GM19025 (cell line): ENCODE measurements at regions not wholly inside any gene's neighbourhood (a gene's known extent, or its start where the extent isn't known, plus 50 kb on each side); places are given as distances from the start of the nearest gene placed in this dataset.

Experiments
- ATAC-seq: cut with Tn5 transposase; IDR thresholded peaks from one replicate; pipeline ENCODE4 v1.9.1; 2021; ENCODE audit warnings: mild to moderate bottlenecking, low read depth, moderate library complexity; ENCODE audit not compliant: unreplicated experiment

DNA sequence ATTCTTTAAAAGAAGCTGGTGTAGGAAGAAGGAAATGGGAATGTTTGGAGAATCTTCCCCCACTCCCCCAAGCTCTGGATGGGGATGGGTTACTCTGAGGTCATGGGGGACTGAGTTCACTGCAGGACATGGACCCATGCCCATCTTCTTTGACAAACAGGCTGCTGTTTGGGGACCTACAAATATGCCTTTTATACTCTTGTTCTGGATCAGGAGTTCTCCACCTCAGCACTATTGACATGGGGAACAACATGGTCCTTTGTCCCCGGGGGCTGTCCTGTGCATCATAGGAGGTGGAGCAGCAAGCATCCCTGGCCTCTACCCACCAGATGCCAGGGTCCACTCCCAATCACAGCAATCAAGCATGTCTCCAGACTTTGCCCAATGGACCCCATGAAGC lies 365.8 kb upstream of the C1orf174 start:
- no peak for ATAC-seq

DNA sequence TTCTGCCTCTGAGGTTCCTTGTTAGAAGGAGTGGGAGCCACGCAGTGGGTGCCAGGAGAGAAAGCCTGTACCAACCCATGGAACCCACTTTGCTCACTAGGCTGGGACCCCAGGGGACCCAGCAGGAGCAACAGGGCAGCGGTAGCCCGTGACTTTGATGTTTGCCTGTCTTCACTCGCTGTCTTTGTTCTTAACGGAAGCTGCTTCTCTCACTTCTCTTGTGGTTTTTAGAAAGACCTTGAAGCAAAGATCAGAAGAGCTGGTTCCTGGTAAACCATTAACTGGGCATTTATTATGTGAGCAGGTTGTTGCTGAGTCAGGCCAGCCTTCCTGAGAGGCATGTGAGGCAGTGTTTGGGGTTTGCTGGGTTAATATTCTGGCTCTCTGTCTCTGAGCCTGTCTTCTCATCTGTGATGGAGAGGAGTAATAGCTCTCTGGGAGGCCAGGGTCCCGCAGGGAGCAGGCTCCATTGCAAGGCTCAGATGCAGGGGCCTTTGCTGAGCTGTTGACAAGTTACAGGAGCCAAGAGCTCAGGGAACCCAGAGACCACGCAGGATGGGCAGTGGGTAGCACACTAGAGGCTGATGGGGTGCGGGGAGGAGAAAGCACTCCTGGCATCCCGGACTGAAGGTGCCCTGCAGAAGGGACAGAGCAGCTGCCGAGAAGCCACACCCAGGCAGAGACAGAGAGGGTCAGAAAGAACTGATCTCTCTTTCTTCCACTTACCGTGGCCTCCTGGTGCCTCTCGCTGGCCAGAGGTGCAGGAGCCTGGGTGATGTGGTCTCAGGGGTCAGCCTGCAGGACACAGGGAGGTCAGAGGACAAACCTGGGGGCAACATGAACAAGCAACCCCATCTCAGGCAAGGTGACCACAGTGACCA lies 367.5 kb upstream of the C1orf174 start:
- peak; percentile 82 for ATAC-seq

DNA sequence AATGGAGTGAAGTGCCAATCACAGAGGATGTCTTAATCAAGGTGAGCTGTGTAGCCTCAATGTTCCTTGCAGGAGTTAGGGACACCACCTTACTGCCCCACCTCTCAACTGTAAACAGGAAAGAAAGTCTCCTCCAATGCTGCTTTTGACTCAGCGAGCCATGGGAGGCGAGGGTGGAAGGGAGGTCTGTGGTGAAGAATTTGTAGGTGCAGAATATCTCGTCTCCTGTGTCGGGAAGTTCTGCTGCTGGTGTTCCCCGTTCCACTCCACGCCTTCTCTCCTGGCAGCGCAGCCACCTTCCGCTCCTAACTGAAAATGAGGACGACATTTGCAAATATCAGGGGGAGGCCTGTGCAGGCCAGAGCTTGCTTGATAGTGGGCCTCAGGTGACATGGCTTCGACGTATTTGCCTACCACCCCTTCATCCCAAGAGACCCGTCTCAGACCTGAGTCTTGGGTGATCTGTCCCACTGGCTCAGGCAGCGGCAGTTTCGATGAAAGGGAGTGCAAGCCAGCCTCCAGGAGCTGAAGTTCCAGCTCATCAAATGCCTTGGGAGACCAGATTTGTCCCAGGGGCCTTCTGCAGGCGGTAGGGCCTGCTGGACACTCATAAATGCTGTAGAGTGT lies 368.3 kb upstream of the C1orf174 start:
- ATAC-seq = no peak

DNA sequence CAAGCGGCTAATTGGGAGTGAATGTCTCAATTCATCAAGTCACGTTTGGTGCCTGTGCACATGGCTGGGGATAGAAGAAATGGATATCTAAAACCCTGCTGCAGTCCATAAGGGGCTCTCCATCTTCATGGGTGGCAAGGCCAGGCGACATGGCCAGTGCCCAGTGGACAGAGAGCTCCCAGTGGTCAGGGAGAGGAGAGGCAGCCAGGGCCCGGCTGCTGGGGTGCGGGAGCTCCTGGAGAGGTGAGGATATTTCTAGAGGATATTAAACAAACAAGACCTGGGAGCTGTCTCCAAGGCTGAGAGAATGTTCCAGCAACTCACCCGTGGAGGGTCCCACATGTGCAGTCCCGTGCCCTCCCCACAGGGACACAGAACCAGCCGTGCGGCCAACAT lies 368.8 kb upstream of the C1orf174 start:
- no peak for ATAC-seq

DNA sequence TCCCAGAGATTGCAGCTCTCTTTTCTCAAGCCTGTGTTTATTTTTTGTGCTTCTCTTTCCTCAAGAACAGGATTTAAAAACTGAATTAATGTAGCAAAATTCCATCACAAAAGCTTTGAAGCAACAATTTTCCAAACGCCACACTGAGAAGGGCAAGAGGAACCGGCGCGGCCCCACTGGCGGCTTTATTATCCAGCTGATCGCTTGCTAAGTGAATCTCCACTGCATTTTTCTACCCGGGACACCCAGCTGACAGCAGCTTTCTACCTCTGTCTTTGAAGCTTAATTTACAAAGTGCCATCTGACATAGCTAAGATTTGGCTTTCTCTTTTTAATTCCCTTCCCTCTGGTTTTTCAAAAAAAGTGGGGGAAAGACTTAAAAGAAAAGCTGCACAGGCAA lies 369.3 kb upstream of the C1orf174 start:
- ATAC-seq = no peak

DNA sequence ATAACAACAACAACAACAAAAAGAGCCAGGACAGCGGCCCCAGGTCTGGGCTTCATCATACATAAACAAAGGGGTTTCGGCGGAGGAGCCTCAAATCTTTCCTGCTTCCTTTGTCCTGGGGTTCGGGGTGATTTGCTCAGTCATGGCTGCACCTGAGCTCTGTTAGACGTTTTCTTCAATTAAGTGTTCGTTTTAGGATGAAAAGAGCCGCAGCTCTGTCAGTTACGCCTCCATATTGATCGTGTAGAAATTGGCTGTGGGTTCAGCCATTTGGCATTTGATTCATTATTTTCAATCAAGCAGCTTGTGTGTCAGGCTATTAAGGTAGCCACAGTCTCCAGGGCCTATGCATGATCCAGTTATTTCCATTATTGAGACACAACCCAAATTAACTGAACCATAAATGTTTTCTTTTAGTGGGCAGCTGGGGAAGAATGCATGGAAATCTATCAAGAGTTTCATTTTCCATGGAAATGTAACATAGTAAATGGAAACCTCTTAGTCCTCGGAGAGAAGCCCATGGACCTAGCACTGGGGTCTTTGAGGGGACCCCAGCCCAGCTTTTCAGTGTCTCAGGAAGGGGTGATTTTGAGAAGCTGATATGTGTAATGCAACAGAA lies 370.0 kb upstream of the C1orf174 start:
- no peak for ATAC-seq

DNA sequence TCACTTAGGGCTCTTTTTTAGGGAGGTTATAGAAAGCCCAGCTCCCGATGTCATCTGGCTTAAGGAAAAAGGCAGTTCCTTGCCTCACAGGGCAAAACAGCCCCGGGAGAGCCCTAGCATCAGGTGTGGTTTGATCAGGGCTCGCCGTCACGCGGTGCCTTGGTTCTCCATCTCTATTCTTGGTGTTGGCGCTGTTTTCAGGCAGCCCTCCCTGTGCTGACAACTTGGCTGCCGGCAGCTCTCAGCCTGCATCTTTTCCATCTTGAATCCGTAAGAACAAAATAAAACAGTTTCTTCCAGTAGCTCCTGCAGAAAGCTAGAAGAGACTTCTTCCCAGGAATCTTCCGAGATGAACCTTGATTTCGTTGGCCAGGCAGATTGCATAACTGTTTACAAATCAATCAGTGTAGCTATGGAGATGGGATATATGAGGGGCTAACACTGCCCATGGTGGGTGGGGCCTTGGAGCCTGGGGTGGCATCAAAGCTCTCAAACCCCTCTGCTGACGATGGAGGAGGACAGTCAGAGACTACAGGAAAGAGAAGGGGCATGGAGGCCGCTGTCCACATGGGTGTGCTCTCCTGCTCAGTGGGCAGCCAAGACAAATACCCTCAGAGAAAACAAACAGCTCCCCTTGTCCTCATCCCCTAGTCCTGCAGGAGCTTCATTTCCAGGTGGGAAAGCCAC lies 370.7 kb upstream of the C1orf174 start:
- no peak for ATAC-seq

DNA sequence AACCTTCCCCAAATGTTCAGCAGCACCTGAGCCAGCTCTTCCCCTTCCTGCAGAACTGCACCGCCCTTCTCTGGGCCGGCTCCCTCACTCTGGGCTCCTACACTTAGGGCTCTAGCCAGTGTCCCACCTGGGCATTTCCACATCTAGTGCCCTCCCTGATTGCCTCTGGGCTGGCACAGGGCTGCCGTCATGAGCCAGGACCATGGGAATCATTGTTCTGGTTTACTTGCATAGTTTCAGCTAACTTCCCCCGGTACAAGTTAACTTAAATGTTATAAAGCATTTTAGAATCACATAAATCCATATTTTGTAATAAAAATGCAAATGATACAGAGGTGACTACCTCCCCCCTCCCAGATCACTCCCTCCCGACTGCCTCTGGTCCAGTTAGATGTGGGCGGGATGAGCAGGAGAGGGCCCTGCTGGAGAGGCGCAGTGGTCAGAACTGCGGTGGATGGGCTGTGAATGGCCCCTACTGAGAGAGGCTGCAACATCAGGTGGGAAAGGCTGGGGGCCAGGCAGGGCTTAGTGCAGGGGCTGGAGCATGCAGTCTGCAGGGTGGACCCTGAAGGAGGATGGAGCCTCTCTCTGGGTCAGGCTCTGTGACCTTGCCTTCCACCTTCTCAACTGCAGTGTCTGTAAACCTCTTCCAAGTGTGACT lies 371.4 kb upstream of the C1orf174 start:
- ATAC-seq = no peak

DNA sequence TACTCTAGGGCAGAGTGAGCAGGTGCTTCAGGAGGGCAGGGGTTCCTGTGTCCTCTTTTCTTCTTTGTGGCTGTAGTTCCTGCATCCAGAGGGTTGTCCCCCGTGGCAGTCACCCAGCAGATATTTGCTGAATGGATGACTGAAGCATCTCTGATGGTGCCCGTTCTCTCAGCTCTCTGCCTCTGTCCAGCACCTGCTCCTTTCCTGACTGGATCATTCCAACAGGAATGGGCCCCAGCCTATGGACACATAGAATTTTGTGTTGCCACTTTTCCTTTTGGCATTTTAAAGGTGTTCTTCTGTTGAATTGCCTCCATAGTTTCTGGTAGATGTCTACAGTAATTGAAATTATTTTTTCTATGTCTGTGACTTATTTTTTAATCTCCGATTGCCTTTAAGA lies 372.5 kb upstream of the C1orf174 start:
- ATAC-seq = no peak

DNA sequence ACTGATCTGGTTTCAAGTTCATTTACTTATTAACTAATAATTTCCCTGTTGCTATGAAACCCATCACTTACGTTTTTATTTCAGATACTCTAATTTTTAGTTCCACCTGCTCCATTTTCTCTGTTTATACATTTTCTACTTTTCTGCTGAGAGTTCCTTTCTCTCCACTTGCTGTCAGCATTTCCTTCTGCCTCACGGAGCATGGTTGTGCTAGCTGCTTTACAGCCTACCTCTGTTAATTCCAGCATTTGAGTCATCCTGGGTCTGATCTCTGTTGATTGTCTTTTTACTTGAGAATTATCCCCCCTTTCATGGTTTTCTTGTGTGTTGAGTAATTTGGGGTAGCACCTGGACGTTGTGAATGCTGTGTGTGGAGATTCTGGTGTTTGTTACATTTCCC lies 373.2 kb upstream of the C1orf174 start:
- no peak for ATAC-seq

DNA sequence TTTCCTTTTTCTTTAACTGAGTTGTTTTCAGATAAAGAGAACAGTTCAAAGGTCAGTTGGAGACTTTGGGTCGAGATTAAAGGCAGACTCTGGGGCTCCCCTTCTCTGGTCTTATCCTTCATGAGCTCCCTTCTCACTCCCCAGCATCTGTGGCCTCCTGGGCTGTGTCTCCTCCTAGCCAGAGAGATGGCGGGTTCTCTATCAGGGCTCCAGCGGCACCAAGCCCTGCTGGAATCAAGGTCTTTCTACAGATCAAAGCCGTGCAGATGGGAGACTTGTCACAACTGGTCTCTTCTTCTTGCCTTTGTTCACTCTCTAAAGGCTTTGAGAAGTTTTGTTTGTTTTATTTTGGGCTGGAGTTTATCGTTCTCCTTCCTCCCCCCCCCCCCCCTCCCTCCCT lies 373.7 kb upstream of the C1orf174 start:
- no peak for ATAC-seq

DNA sequence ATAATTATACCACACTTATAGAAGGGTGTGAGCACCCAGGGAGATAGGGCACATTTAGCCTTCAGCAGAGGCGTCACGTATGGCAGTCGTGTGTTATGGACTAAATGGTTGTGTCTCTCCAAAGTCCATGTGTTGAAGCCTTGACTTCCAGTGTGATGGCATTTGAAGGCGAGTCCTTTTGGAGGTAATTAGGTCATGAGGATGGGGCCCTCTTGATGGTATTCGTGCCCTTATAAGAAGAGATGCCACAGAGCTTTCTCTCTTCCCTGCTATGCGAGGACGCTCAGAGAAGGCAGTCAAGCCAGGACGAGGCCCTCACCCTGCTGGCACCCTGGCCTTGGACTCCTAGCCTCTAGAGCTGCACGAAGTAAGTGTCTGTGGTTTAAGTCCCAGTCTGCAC lies 375.0 kb upstream of the C1orf174 start:
- no peak for ATAC-seq

DNA sequence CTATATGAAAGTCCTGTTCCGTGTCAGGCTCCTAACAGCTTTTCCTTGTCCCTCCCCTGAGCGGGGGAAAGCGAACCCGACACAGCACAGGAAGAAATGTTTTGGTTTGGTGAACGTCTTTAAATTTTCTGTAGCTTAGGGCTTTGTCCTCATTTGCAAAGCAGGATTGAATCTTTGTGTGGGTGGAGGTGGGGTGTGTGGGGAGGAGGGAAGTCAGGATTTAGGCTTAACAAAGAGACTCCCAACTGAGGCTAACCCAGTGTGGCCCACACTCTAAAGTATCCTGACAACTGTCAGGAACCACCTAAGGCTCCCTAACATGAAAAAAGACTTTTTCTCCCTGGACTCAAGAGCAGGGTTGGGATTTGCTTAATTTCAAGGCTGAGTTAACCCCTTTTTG lies 376.2 kb upstream of the C1orf174 start:
- no peak for ATAC-seq

DNA sequence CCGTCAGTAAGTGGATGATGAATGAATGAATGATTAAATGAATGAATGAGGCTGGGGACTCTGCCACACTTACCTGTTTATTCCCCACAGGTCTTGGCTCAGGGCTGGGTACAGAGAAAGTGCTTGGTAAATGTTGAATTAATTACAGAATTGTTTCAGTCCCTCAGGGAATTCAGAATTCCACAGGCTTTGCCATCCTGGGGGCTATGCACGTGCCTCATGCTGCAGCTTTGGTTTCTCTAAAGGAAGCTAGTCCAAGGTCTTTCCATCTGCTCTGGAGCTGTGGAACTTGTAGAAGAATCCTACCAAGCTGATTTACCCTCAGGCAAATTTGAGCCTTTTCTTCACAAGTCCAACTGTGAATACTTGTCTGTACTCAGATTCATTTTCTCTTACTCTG lies 376.8 kb upstream of the AJAP1 start:
- ATAC-seq = no peak

DNA sequence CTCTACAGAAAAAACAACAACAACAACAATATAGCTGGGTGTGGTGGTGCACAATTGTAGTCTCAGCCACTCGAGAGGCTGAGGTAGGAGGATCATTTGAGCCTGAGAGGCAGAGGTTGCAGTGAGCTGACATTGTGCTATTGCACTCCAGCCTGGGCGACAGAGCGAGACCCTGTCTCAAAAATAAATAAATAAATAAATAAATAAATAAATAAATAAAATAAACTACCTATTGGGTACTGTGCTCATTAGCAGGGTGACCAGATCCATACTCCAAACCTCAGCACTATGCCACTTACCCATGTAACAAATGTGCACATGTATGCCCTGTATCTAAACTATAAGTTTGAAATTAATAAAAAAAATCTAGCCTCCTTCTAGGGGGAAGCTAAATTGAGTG lies 369.4 kb upstream of the AJAP1 start:
- no peak for ATAC-seq

DNA sequence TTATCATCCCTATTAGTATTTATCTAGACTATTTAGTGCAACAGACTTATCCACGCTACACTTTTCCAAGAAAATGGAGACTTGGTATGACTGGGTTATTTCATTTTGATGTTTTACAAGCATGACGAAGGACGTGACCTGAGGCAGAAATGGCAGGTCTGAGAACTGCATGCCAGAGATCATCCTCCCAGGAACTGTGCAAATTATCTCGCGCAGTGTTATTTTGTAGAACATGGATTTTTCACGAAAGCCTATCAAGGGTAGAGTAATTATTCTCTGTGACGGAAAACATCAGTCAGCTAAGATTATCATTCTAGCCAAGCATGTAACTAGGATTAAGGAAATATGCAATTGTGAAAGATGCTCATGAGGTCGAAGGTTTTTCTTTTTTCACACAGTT lies 361.5 kb upstream of the AJAP1 start:
- no peak for ATAC-seq

DNA sequence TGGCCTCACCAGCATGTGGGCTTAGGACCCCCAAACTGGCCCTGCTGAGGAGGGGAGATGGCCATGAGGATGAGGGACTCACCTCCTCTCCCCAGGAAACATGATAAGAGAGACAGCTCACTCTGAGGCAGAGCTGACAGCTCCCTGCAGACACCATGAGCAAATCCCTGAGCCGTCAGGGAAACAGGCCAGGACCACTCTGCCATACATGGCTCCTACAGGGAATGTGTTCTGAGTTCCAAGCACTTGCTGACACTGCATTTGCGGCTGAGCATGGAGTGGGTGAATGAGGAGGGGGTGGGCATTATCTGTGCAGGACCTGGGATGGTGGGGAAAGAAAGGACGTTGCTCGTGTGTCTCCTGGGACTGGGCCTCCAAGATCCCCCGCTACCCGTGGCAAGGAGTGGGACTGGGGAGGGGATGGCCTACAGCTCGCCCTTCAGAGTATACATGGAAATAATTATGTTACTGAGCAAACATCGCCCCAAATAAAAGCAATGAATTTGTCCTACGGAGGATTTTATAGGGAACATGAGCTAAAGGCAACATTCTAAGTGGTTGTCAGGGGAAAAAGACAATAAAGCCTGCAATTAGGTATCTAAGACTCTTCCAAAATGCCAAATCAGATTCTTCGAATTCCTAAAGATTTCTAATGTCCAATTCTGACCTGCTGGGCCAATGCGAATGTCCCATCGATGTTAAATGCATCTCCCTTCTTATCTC lies 355.9 kb upstream of the AJAP1 start:
- ATAC-seq = no peak

DNA sequence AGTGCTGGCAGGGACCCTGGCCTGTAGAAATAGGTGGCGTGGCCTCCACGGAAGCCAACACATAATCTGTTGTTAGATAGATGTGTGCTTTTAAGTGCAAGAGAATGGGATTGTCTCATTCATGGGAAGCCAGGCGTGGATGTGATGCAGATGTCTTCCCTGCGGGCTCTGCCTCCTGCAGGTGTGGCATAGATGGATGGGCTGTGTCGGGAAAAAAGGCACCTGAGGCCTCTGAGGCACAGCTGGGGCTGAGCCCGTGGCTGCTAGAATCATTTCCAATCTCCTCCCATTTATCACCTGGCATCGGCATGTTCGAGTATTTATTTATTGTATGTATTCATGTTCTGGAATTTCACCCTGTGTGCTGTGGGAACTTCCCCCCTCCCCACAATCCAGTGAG lies 353.4 kb upstream of the AJAP1 start:
- ATAC-seq = no peak

DNA sequence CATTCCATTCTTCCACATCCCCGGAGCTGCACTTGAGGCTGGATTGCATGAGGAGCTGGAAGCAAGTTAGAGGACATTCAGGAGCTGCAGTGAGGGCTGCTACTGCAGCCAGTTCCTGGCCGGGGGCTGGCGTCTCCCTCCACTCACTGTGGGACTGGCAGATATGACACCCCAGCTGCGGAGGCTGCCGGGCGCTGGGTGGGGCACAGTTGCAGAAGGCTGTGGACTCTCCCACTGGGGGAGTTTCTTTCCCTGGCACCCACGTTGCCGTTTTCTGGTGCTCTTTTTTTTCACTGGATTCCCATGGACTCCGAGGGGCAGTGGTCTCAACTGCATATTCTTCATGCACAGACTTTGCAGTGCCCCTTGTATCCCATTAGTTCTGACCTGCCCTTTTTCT lies 351.1 kb upstream of the AJAP1 start:
- no peak for ATAC-seq
